B cell (primary cell): ENCODE measurements at regions not wholly inside any gene's neighbourhood (a gene's known extent, or its start where the extent isn't known, plus 50 kb on each side); places are given as distances from the start of the nearest gene placed in this dataset.

Source experiments
- ATAC-seq: fragments of 200-7000 bp; cut with Tn5 transposase; one replicate; pipeline ENCODE4 v1.10.0; 2021; ENCODE audit warnings: low read depth, mild to moderate bottlenecking, moderate number of reproducible peaks, moderate library complexity
- CTCF ChIA-PET: fragments of 350-600 bp; sonication (Branson Sonifier 250); formaldehyde crosslinking; loops from one replicate; lab custom pipeline; 2021; ENCODE audit warnings: antibody characterized with exemption, inconsistent platforms; lab: Charles Lee
- POLR2A ChIA-PET: fragments of 350-600 bp; sonication (Branson Sonifier 250); formaldehyde crosslinking; loops from one replicate; lab custom pipeline; 2021; ENCODE audit warnings: antibody characterized with exemption; lab: Charles Lee
- DNase-seq: peaks from one replicate; pipeline ENCODE4 v3.0.0; 2013
- H2AFZ ChIP-seq: 2 replicates; pipeline ENCODE4 v1.6.1; 2012; ENCODE audit warnings: mild to moderate bottlenecking, low read depth, low read length; ENCODE audit not compliant: insufficient read depth, poor library complexity, severe bottlenecking
- H3K27ac ChIP-seq, 2 donors: 1 replicate in 1 of 2; 2 replicates in 1 of 2; pipeline ENCODE4 v1.5.1; 2012 to 2013; ENCODE audit warnings: low read length in 2 of 2, mild to moderate bottlenecking in 2 of 2, moderate library complexity in 1 of 2
- H3K27me3 ChIP-seq, 4 experiments: fragments of 200-600 bp in 1 of 4; sonication (generic) in 1 of 4; replicated peaks in 1 of 4; 1 replicate in 2 of 4; 2 replicates in 2 of 4; pipeline versions ENCODE4 v1.6.1 to v1.7.0; 2013 to 2016; ENCODE audit warnings: low read length in 3 of 4, mild to moderate bottlenecking in 2 of 4, mixed read lengths in 1 of 4, moderate library complexity in 1 of 4; ENCODE audit not compliant: insufficient read depth in 4 of 4, control insufficient read depth in 3 of 4; ENCODE audit errors: control extremely low read depth in 1 of 4
- H3K36me3 ChIP-seq, 2 experiments: replicated peaks in 1 of 2; 1 replicate in 1 of 2; 2 replicates in 1 of 2; pipeline versions ENCODE4 v1.6.1 to v1.7.1; 2013; ENCODE audit warnings: low read length in 1 of 2; ENCODE audit not compliant: insufficient read depth in 2 of 2, control insufficient read depth in 1 of 2; ENCODE audit errors: control extremely low read depth in 1 of 2, extremely low read depth in 1 of 2
- H3K4me1 ChIP-seq, 2 donors: fragments of 200-600 bp in 1 of 2; sonication (generic) in 1 of 2; 1 replicate in 1 of 2; 2 replicates in 1 of 2; pipeline versions ENCODE4 v1.5.1 to v1.6.1; 2013 to 2017; ENCODE audit warnings: low read length in 2 of 2; ENCODE audit not compliant: control insufficient read depth in 2 of 2, insufficient read depth in 2 of 2
- H3K4me2 ChIP-seq: replicated peaks from 2 replicates; pipeline ENCODE3; 2012; ENCODE audit warnings: mild to moderate bottlenecking, low read depth, low read length; ENCODE audit not compliant: poor library complexity, severe bottlenecking
- H3K4me3 ChIP-seq, 5 experiments: fragments of 200-600 bp in 1 of 5; sonication (generic) in 1 of 5; 1 replicate in 3 of 5; 2 replicates in 2 of 5; pipeline versions ENCODE4 v1.5.1 to v1.7.0; 2011 to 2016; ENCODE audit warnings: low read length in 4 of 5, mild to moderate bottlenecking in 4 of 5, low read depth in 2 of 5, control low read depth in 1 of 5, moderate library complexity in 1 of 5; ENCODE audit not compliant: insufficient read depth in 1 of 5; ENCODE audit errors: control extremely low read depth in 1 of 5, extremely low read depth in 1 of 5
- H3K79me2 ChIP-seq: fragments of 200-600 bp; sonication (generic); one replicate; pipeline ENCODE4 v1.6.0; 2016; ENCODE audit warnings: low read length; ENCODE audit not compliant: control insufficient read depth, insufficient read depth
- H3K9ac ChIP-seq: fragments of 200-600 bp; sonication (generic); 2 replicates; pipeline ENCODE4 v1.6.1; 2017; ENCODE audit warnings: mild to moderate bottlenecking, low read length, moderate library complexity
- H3K9me3 ChIP-seq, 3 donors: one replicate each; pipeline versions ENCODE4 v1.6.1 to v1.7.1; 2013; ENCODE audit warnings: low read length in 2 of 3; ENCODE audit not compliant: control insufficient read depth in 2 of 3, insufficient read depth in 1 of 3; ENCODE audit errors: control extremely low read depth in 1 of 3
- H4K20me1 ChIP-seq: 2 replicates; pipeline ENCODE4 v1.6.0; 2012; ENCODE audit warnings: mild to moderate bottlenecking, low read length; ENCODE audit not compliant: insufficient read depth, control insufficient read depth, poor library complexity, severe bottlenecking
- H3K27ac Mint-ChIP-seq: one replicate; pipeline ENCODE4 v1.8.0; 2021; ENCODE audit warnings: mixed read lengths
- H3K27me3 Mint-ChIP-seq: one replicate; pipeline ENCODE4 v1.8.0; 2021; ENCODE audit warnings: mixed read lengths
- H3K4me1 Mint-ChIP-seq: one replicate; pipeline ENCODE4 v1.8.0; 2021; ENCODE audit warnings: mixed read lengths
- H3K4me3 Mint-ChIP-seq: one replicate; pipeline ENCODE4 v1.8.0; 2021; ENCODE audit warnings: mixed read lengths
- H3K9me3 Mint-ChIP-seq: one replicate; pipeline ENCODE4 v1.8.0; 2022; ENCODE audit warnings: mixed read lengths; ENCODE audit not compliant: insufficient read depth
- EZH2 ChIP-seq: IDR thresholded peaks from 2 replicates; pipeline ENCODE4 v1.6.1; 2012; ENCODE audit warnings: borderline replicate concordance, low read depth, mild to moderate bottlenecking, moderate library complexity, low read length; ENCODE audit not compliant: insufficient read depth, poor library complexity, severe bottlenecking
- WGBS: methylation state at CpG from one replicate; pipeline ENCODE4 v1.1.5; 2013; ENCODE audit warnings: missing lambda C conversion rate; ENCODE audit not compliant: insufficient coverage; 5-methylcytosine and 5-hydroxymethylcytosine counted together
- intact Hi-C: fragments of 100-400 bp; cut with micrococcal nuclease; formaldehyde crosslinking; loops from one replicate; pipeline ENCODE4 v1.10.0; 2022
- TF ChIP-seq, protein P1 (sequence below): fragments of 200-600 bp; IDR thresholded peaks from one replicate; pipeline ENCODE4 v1.8.0; 2022; ENCODE audit warnings: antibody characterized with exemption, mild to moderate bottlenecking

DNA sequence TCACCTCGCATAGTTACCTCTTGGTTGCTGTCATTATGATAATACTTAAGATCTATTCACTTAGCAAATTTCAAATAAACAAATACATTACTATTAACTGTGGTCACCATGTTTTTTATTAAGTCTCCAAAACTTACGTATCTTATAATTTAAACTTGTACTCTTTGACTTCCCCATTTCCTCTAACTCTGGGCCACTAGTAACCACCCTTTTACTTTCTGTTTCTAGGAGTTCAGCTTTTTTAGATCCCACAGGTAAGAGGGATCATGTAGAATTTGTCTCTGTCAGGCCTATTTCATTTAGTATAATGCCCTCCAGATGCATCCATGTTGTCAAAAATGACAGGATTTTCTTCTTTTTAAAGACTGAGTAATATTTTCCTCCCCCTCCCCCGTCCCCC lies 212.4 kb upstream of the C11orf87 start:
- CTCF ChIA-PET, result no interaction called here
- Histone ChIP-seq H2AFZ (no peak overlapping the region), H4K20me1 (no peaks in the 10 kb centered on the region), H3K4me1 (no peaks in the 10 kb centered on the region), H3K79me2 (no peaks in the 10 kb centered on the region), H3K4me2 (no peak overlapping the region), H3K9ac (no peak overlapping the region), H3K27me3 (no peaks in the 10 kb centered on the region), H3K36me3 (no peaks in the 10 kb centered on the region), H3K4me3 (no peak overlapping the region), H3K27ac (no peak overlapping the region), H3K9me3 (no peaks in the 10 kb centered on the region)
- POLR2A ChIA-PET, result no interaction called here
- H3K27ac Mint-ChIP-seq, result no peak overlapping the region
- no peak for TF ChIP-seq EZH2
- TF ChIP-seq, protein P1, sequence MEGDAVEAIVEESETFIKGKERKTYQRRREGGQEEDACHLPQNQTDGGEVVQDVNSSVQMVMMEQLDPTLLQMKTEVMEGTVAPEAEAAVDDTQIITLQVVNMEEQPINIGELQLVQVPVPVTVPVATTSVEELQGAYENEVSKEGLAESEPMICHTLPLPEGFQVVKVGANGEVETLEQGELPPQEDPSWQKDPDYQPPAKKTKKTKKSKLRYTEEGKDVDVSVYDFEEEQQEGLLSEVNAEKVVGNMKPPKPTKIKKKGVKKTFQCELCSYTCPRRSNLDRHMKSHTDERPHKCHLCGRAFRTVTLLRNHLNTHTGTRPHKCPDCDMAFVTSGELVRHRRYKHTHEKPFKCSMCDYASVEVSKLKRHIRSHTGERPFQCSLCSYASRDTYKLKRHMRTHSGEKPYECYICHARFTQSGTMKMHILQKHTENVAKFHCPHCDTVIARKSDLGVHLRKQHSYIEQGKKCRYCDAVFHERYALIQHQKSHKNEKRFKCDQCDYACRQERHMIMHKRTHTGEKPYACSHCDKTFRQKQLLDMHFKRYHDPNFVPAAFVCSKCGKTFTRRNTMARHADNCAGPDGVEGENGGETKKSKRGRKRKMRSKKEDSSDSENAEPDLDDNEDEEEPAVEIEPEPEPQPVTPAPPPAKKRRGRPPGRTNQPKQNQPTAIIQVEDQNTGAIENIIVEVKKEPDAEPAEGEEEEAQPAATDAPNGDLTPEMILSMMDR, result no peak
- peaks cover 8% of the 10 kb centered on the region for H3K9me3 Mint-ChIP-seq
- ATAC-seq (no peak), DNase-seq (no peak)
- no peaks in the 10 kb centered on the region for H3K4me1 Mint-ChIP-seq
- no peak overlapping the region for H3K4me3 Mint-ChIP-seq
- WGBS, result no CpG with 5 or more reads among the region's 3 CpGs
- no peaks in the 10 kb centered on the region for H3K27me3 Mint-ChIP-seq
- intact Hi-C loops, result no loop called here

DNA sequence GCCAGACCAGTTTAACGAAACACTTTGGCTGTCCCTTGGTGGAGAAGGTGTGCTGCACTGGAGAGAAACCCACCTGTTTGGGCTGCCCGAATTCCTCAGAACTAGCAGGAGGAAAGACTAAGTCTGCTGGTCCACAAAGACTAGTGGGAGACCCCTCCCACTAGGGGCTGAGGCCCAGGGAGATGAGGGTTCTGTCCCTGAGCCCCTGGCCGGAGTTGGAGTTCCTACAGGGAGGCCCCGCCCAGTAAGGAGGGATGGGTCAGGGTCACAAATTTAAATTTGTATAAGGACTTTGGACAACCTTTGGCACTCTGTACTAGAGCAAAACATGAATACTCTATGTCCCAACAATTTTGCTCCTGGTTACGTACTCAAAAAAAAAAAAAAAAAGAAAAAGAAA lies 200.8 kb upstream of the C11orf87 start:
- no peaks in the 10 kb centered on the region for H4K20me1 ChIP-seq
- H3K27ac ChIP-seq, result no peak overlapping the region
- DNase-seq, result no peak
- peaks cover 3% of the 10 kb centered on the region for H3K9me3 Mint-ChIP-seq
- H3K9ac ChIP-seq, result no peak overlapping the region
- no peaks in the 10 kb centered on the region for H3K27me3 Mint-ChIP-seq
- H2AFZ ChIP-seq, result no peak overlapping the region
- CTCF ChIA-PET, result no interaction called here
- H3K36me3 ChIP-seq, result no peaks in the 10 kb centered on the region
- H3K9me3 ChIP-seq, result peaks cover 0 to 6% (median 0%) of the 10 kb centered on the region in 3 donors
- intact Hi-C loops, result no loop called here
- ATAC-seq, result no peak
- no peaks in the 10 kb centered on the region for H3K4me1 Mint-ChIP-seq
- H3K27me3 ChIP-seq, result no peaks in the 10 kb centered on the region
- WGBS, result 79% methylated on average over 2 of the region's 5 CpGs
- H3K79me2 ChIP-seq, result no peaks in the 10 kb centered on the region
- H3K4me3 Mint-ChIP-seq, result no peak overlapping the region
- TF ChIP-seq EZH2, result no peak
- TF ChIP-seq, protein P1, result no peak
- H3K27ac Mint-ChIP-seq, result no peak overlapping the region
- H3K4me3 ChIP-seq, result no peak overlapping the region
- POLR2A ChIA-PET, result no interaction called here
- H3K4me2 ChIP-seq, result no peak overlapping the region
- no peaks in the 10 kb centered on the region for H3K4me1 ChIP-seq
